ENCODE measurements at regions not wholly inside any gene's neighbourhood (a gene's known extent, or its start where the extent isn't known, plus 50 kb on each side); places are given as distances from the start of the nearest gene placed in this dataset.

DNA sequence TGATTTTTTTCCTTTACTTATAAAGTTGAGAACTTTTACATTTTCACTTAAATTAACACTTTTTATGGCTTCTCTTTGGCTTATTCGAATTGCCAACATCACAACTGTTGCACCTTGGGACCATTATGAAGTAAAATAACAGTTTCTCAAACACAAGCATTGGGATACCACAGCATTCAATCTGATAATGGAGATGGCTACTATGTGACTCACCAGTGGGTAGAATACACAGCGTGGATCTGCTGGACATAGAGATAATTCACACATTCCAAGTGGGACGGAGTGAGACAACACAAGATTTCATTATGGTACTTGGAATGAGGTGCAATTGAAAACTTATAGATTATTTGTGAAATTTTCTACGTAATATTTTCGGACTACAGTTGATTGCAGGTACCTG lies 68.0 kb downstream of the ADAMTS1 start (continued):
- TF ChIP-seq, protein P1, sequence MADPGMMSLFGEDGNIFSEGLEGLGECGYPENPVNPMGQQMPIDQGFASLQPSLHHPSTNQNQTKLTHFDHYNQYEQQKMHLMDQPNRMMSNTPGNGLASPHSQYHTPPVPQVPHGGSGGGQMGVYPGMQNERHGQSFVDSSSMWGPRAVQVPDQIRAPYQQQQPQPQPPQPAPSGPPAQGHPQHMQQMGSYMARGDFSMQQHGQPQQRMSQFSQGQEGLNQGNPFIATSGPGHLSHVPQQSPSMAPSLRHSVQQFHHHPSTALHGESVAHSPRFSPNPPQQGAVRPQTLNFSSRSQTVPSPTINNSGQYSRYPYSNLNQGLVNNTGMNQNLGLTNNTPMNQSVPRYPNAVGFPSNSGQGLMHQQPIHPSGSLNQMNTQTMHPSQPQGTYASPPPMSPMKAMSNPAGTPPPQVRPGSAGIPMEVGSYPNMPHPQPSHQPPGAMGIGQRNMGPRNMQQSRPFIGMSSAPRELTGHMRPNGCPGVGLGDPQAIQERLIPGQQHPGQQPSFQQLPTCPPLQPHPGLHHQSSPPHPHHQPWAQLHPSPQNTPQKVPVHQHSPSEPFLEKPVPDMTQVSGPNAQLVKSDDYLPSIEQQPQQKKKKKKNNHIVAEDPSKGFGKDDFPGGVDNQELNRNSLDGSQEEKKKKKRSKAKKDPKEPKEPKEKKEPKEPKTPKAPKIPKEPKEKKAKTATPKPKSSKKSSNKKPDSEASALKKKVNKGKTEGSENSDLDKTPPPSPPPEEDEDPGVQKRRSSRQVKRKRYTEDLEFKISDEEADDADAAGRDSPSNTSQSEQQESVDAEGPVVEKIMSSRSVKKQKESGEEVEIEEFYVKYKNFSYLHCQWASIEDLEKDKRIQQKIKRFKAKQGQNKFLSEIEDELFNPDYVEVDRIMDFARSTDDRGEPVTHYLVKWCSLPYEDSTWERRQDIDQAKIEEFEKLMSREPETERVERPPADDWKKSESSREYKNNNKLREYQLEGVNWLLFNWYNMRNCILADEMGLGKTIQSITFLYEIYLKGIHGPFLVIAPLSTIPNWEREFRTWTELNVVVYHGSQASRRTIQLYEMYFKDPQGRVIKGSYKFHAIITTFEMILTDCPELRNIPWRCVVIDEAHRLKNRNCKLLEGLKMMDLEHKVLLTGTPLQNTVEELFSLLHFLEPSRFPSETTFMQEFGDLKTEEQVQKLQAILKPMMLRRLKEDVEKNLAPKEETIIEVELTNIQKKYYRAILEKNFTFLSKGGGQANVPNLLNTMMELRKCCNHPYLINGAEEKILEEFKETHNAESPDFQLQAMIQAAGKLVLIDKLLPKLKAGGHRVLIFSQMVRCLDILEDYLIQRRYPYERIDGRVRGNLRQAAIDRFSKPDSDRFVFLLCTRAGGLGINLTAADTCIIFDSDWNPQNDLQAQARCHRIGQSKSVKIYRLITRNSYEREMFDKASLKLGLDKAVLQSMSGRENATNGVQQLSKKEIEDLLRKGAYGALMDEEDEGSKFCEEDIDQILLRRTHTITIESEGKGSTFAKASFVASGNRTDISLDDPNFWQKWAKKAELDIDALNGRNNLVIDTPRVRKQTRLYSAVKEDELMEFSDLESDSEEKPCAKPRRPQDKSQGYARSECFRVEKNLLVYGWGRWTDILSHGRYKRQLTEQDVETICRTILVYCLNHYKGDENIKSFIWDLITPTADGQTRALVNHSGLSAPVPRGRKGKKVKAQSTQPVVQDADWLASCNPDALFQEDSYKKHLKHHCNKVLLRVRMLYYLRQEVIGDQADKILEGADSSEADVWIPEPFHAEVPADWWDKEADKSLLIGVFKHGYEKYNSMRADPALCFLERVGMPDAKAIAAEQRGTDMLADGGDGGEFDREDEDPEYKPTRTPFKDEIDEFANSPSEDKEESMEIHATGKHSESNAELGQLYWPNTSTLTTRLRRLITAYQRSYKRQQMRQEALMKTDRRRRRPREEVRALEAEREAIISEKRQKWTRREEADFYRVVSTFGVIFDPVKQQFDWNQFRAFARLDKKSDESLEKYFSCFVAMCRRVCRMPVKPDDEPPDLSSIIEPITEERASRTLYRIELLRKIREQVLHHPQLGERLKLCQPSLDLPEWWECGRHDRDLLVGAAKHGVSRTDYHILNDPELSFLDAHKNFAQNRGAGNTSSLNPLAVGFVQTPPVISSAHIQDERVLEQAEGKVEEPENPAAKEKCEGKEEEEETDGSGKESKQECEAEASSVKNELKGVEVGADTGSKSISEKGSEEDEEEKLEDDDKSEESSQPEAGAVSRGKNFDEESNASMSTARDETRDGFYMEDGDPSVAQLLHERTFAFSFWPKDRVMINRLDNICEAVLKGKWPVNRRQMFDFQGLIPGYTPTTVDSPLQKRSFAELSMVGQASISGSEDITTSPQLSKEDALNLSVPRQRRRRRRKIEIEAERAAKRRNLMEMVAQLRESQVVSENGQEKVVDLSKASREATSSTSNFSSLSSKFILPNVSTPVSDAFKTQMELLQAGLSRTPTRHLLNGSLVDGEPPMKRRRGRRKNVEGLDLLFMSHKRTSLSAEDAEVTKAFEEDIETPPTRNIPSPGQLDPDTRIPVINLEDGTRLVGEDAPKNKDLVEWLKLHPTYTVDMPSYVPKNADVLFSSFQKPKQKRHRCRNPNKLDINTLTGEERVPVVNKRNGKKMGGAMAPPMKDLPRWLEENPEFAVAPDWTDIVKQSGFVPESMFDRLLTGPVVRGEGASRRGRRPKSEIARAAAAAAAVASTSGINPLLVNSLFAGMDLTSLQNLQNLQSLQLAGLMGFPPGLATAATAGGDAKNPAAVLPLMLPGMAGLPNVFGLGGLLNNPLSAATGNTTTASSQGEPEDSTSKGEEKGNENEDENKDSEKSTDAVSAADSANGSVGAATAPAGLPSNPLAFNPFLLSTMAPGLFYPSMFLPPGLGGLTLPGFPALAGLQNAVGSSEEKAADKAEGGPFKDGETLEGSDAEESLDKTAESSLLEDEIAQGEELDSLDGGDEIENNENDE (IDR thresholded peaks at IDR 0.05; ENCODE audit: insufficient replicate concordance, low read length), result no peak
- TF ChIP-seq EZH2 (IDR thresholded peaks at IDR 0.05; ENCODE audit: low read depth, low read length, severe bottlenecking) (no peak), SIX5 (IDR thresholded peaks at IDR 0.05; ENCODE audit: low read depth, low read length) (no peak), RAD21 (IDR thresholded peaks at IDR 0.05 in 1 of 2, conservative IDR thresholded peaks at IDR 0.05 in 1 of 2; ENCODE audit: low read depth in 2 of 2, low read length in 2 of 2) (no peak), BCL11A (IDR thresholded peaks at IDR 0.05; ENCODE audit: low read depth in 2 of 2, low read length in 2 of 2) (no peak), HDAC2 (IDR thresholded peaks at IDR 0.05; ENCODE audit: borderline replicate concordance in 1 of 2, low read depth in 2 of 2, low read length in 2 of 2) (no peak), KDM1A (IDR thresholded peaks at IDR 0.05; ENCODE audit: borderline replicate concordance, low read length) (no peak), CBX8 (IDR thresholded peaks at IDR 0.05; ENCODE audit: borderline replicate concordance, low read depth, low read length) (no peak), EP300 (IDR thresholded peaks at IDR 0.05; ENCODE audit: borderline replicate concordance in 1 of 2, low read depth in 2 of 2, low read length in 2 of 2) (no peak)
- TF ChIP-seq, protein P2, sequence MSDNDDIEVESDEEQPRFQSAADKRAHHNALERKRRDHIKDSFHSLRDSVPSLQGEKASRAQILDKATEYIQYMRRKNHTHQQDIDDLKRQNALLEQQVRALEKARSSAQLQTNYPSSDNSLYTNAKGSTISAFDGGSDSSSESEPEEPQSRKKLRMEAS (IDR thresholded peaks at IDR 0.05), result no peak

Measured in H1 (cell line).